Skin epidermis (tissue), 12 donors: ENCODE measurements at regions not wholly inside any gene's neighbourhood (a gene's known extent, or its start where the extent isn't known, plus 50 kb on each side); places are given as distances from the start of the nearest gene placed in this dataset.

Experiments used
- H3K27ac ChIP-seq, 21 experiments: fragments of 200-600 bp; sonication (generic) in 11 of 21; one replicate each; pipeline ENCODE4 v1.5.0; 2020; ENCODE audit warnings: mild to moderate bottlenecking in 3 of 21, inconsistent platforms in 2 of 21, moderate library complexity in 2 of 21
- H3K4me3 ChIP-seq, 7 experiments: fragments of 200-600 bp; sonication (generic) in 2 of 7; one replicate each; pipeline ENCODE4 v1.5.0; 2020; ENCODE audit warnings: inconsistent platforms in 2 of 7, mild to moderate bottlenecking in 2 of 7, moderate library complexity in 1 of 7

DNA sequence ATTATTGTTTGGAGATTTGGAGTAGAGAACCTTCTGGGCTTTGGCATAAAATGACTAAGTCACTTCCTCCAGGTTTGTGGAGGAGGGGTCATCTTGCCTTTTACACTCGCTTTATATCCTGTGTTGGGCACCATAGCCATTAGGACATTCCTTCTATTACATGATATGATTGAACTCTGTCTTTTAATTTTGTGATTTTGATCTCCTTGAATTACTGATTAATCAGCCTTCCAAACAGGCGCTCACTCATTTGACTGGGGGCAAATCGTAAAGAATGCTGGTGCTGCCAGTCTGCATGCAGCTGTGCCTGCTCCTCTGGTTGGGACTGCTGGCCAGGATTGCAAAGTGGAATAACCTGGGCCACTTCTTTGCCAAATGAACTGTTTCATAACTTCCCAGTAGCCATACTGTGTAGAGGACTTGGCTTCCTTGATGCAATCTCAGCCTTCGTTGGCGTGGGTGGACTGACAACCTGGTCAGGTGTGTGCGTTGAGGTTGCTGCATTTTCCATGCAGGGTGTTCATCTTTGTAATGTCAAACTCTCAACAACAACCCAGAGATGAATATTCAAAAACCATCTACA is 65.9 kb upstream of the RAB11FIP2 start:
- no peak overlapping the region for H3K4me3 ChIP-seq
- H3K27ac ChIP-seq: peak overlapping the region in 7 of 21 experiments; percentile 12 to 51 (median 42)

DNA sequence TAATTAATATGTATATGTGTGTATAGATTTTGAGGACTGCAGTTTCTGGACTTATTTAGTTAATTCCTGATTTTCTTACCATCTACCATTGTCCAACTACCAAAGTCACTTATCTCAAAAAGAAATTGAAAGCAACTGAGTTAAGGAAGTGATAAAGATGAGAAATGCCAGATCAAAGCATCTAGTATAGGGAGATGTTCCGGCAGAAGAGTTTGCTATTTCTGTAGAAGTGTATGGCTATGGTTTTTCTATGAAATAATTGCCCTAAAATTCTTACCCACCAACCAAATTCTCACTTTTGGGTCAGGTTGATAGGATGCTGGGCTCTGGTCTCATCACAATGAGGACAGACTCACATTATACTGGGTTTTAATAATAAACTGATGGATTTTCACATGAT is 64.0 kb upstream of the RAB11FIP2 start:
- Histone ChIP-seq H3K4me3 (no peak overlapping the region), H3K27ac (no peak overlapping the region)

DNA sequence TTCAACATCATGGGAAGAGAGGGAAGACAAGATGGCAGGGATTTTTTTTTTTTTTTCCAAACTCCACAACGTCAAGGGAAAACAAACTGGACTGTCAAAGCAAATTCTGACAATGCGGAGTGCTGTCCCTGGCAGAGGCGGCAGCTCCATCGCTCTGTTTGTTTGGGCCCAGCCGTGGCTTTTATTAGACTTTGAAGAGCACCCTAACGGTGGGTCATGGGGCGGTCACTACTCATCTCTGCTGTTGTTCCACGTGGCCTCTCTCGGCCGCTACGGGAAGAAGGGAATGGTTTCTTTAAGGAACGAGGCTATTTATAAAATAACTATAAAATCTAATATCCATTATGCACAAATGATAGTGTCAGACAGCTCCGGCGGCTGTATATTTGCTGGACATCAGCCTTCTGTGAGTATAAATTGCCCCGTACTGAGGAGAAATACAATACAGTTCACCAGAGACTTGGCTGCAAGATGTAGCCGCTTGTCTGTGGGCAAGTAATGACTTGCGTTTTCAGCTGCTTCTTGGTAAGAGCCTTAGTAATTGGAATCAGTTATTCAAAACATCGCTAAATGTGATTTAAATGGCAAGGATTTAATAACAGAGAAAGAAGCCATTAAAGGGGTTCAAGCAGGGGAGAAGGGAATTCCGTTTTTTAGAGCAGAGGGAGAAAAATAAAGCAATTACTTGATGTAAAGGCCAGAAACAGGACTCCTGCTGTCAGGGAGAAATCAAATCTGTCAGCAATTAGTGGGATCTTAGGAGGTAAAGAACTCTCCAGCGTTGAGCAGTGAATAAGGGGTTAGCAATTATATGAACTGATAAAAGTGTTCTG is 61.7 kb upstream of the RAB11FIP2 start:
- Histone ChIP-seq H3K4me3 (peak overlapping the region in 1 of 7 experiments; percentile 20), H3K27ac (no peak overlapping the region)

- H3K27ac ChIP-seq: no peak overlapping the region
- H3K4me3 ChIP-seq: no peak overlapping the region
Observed at GRCh38 chr10:118107541-118107940, 60.8 kb upstream of the RAB11FIP2 start.

DNA sequence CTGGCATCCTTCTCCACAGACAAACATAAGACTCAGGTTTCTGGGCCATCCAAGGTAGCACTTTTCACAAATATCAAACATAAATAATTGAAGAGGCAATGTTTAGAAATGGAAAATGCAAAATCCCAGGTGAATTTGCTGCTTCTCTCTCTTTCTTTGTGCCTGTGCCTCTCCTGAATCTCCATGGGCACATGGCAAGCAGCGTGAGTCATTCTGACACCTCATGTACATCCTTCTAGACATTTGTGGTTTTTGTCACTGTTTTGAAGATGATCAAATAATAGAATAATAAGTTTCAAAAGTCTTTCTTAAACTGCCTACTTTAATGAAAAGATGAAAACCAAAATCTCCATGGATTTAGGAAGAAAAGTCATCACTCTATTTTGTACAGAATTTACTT is 60.3 kb upstream of the RAB11FIP2 start:
- Histone ChIP-seq H3K4me3 (no peak overlapping the region), H3K27ac (no peak overlapping the region)

GRCh38 chr10:118106426-118106825 is 59.7 kb upstream of the RAB11FIP2 start:
- H3K4me3 ChIP-seq: no peak overlapping the region
- no peak overlapping the region for H3K27ac ChIP-seq

- H3K4me3 ChIP-seq: no peak overlapping the region
- H3K27ac ChIP-seq: peak overlapping the region in 1 of 21 experiments; percentile 30
Observed at GRCh38 chr10:118102121-118102520, 55.4 kb upstream of the RAB11FIP2 start.

- H3K27ac ChIP-seq: peak overlapping the region in 1 of 21 experiments; percentile 30
- no peak overlapping the region for H3K4me3 ChIP-seq
Observed at GRCh38 chr10:118101501-118101900, 54.8 kb upstream of the RAB11FIP2 start.
